ENCODE measurements at regions not wholly inside any gene's neighbourhood (a gene's known extent, or its start where the extent isn't known, plus 50 kb on each side); places are given as distances from the start of the nearest gene placed in this dataset.

DNA sequence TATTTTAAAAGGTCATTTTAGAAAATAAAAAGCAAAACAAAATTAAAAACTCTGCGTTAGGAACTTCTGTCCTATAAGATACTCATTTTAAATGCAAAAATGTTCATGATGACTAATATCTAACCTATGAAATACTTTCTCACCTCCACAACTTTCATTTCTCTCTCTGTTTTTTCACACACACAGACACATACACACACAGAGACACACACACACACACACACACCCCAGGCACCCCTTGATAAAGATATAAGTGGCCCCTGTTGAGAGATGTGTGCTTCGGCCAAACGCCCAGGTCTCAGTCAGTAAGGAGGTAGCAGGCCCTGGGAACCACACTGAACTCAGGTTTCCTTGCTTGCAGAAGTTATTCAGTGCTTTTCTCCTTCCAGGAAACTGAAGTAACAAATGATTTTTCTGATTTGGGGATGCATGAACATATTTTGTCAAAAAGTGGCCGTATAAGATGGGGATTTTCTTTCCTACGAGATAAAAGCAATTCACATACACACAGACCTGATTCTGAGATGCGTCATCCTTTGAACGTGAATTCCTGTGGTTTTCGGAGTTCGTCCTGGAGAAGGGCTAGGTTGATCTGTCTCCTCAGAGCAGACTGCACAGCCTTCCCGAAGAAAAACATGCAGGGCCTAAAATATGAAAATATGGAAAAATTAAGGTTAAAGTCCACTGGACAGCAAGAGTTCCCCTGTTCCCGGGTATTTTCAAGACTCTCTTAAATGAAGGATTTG lies 306.8 kb upstream of the FOXQ1 start:
- TF ChIP-seq GATA2 (CRISPR knock-in tag; IDR thresholded peaks at IDR 0.05) (no peak), POLR2AphosphoS5 (IDR thresholded peaks at IDR 0.05; ENCODE audit: low read depth, low read length) (no peak), GABPA (IDR thresholded peaks at IDR 0.05; ENCODE audit: low read depth) (no peak), SIN3A (IDR thresholded peaks at IDR 0.05; ENCODE audit: borderline replicate concordance, low read depth, low read length) (no peak), JUND (IDR thresholded peaks at IDR 0.05) (no peak), RXRA (IDR thresholded peaks at IDR 0.05; ENCODE audit: borderline replicate concordance, low read depth) (no peak), TAF1 (IDR thresholded peaks at IDR 0.05; ENCODE audit: borderline replicate concordance, low read depth, low read length) (no peak), RCOR1 (IDR thresholded peaks at IDR 0.05; ENCODE audit: low read length) (no peak), RAD21 (IDR thresholded peaks at IDR 0.05; ENCODE audit: low read length) (no peak), RFX5 (IDR thresholded peaks at IDR 0.05; ENCODE audit: low read length) (no peak)
- TF ChIP-seq, protein P1, sequence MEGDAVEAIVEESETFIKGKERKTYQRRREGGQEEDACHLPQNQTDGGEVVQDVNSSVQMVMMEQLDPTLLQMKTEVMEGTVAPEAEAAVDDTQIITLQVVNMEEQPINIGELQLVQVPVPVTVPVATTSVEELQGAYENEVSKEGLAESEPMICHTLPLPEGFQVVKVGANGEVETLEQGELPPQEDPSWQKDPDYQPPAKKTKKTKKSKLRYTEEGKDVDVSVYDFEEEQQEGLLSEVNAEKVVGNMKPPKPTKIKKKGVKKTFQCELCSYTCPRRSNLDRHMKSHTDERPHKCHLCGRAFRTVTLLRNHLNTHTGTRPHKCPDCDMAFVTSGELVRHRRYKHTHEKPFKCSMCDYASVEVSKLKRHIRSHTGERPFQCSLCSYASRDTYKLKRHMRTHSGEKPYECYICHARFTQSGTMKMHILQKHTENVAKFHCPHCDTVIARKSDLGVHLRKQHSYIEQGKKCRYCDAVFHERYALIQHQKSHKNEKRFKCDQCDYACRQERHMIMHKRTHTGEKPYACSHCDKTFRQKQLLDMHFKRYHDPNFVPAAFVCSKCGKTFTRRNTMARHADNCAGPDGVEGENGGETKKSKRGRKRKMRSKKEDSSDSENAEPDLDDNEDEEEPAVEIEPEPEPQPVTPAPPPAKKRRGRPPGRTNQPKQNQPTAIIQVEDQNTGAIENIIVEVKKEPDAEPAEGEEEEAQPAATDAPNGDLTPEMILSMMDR (IDR thresholded peaks at IDR 0.05), result no peak
- TF ChIP-seq, protein P2, sequence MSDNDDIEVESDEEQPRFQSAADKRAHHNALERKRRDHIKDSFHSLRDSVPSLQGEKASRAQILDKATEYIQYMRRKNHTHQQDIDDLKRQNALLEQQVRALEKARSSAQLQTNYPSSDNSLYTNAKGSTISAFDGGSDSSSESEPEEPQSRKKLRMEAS (IDR thresholded peaks at IDR 0.05; ENCODE audit: low read depth), result no peak
- TF ChIP-seq, protein P3, sequence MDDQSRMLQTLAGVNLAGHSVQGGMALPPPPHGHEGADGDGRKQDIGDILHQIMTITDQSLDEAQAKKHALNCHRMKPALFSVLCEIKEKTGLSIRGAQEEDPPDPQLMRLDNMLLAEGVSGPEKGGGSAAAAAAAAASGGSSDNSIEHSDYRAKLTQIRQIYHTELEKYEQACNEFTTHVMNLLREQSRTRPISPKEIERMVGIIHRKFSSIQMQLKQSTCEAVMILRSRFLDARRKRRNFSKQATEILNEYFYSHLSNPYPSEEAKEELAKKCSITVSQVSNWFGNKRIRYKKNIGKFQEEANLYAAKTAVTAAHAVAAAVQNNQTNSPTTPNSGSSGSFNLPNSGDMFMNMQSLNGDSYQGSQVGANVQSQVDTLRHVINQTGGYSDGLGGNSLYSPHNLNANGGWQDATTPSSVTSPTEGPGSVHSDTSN (IDR thresholded peaks at IDR 0.05), result no peak
- TF ChIP-seq, protein P4, sequence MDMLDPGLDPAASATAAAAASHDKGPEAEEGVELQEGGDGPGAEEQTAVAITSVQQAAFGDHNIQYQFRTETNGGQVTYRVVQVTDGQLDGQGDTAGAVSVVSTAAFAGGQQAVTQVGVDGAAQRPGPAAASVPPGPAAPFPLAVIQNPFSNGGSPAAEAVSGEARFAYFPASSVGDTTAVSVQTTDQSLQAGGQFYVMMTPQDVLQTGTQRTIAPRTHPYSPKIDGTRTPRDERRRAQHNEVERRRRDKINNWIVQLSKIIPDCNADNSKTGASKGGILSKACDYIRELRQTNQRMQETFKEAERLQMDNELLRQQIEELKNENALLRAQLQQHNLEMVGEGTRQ (IDR thresholded peaks at IDR 0.05; ENCODE audit: borderline replicate concordance, low read depth, low read length), result no peak

Data from SK-N-SH (cell line).